Activated CD8-positive, alpha-beta T cell treated with anti-CD3 and anti-CD28 coated beads for 36 hours (primary cell): ENCODE measurements at regions not wholly inside any gene's neighbourhood (a gene's known extent, or its start where the extent isn't known, plus 50 kb on each side); places are given as distances from the start of the nearest gene placed in this dataset.

Experiments
- ATAC-seq: fragments of 200-7000 bp; cut with Tn5 transposase; one replicate; pipeline ENCODE4 v1.10.0; 2021; ENCODE audit warnings: mild to moderate bottlenecking, moderate library complexity
- CTCF ChIA-PET: fragments of 350-600 bp; sonication (Branson Sonifier 250); formaldehyde crosslinking; loops from one replicate; lab custom pipeline; 2021; ENCODE audit warnings: antibody characterized with exemption; lab: Charles Lee
- POLR2A ChIA-PET: fragments of 350-600 bp; sonication (Branson Sonifier 250); formaldehyde crosslinking; loops from one replicate; lab custom pipeline; 2021; ENCODE audit warnings: antibody characterized with exemption; lab: Charles Lee
- DNase-seq: peaks from one replicate; pipeline ENCODE4 v3.0.0-alpha.2; 2020
- H3K27ac Mint-ChIP-seq: one replicate; pipeline ENCODE4 v1.8.0; 2021; ENCODE audit warnings: mild to moderate bottlenecking, mixed read lengths
- H3K27me3 Mint-ChIP-seq: one replicate; pipeline ENCODE4 v1.8.0; 2021; ENCODE audit warnings: mixed read lengths
- H3K36me3 Mint-ChIP-seq: one replicate; pipeline ENCODE4 v1.8.0; 2021; ENCODE audit warnings: low read depth, mixed read lengths
- H3K4me1 Mint-ChIP-seq: one replicate; pipeline ENCODE4 v1.8.0; 2021; ENCODE audit warnings: low read depth, mixed read lengths
- H3K4me3 Mint-ChIP-seq: one replicate; pipeline ENCODE4 v1.8.0; 2021; ENCODE audit warnings: mild to moderate bottlenecking, moderate library complexity, mixed read lengths
- H3K9me3 Mint-ChIP-seq: one replicate; pipeline ENCODE4 v1.8.0; 2021; ENCODE audit warnings: mixed read lengths
- intact Hi-C: fragments of 100-400 bp; cut with micrococcal nuclease; formaldehyde crosslinking; loops from one replicate; pipeline ENCODE4 v1.10.0; 2022
- TF ChIP-seq, protein P1 (sequence below): fragments of 200-600 bp; IDR thresholded peaks from one replicate; pipeline ENCODE4 v1.8.0; 2022; ENCODE audit warnings: antibody characterized with exemption, mild to moderate bottlenecking

DNA sequence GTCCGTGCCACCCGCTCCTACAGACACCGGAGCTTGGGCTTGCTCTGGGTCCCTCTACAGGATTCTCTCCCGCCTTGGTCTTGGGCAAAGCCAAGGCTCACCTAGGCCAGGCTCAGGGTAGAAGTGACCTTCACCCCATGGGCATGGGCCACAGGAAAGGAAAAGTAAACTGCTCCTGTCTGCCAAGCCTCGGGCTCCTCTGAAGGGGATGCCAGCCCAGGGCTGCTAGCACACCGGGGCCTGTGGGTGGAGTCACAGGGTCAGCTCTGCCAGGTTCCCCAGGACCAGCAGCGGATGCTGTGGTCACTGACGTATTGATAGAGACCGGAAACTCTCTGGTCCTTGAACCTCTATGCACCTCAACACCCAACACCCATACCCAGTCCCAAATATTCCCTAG lies 222.7 kb upstream of the MGMT start:
- Mint-ChIP-seq H3K36me3 (no peaks in the 10 kb centered on the region), H3K27ac (no peak overlapping the region), H3K9me3 (no peaks in the 10 kb centered on the region), H3K4me3 (no peak overlapping the region), H3K27me3 (no peaks in the 10 kb centered on the region), H3K4me1 (no peaks in the 10 kb centered on the region)
- no peak for ATAC-seq
- POLR2A ChIA-PET, result no interaction called here
- TF ChIP-seq, protein P1, sequence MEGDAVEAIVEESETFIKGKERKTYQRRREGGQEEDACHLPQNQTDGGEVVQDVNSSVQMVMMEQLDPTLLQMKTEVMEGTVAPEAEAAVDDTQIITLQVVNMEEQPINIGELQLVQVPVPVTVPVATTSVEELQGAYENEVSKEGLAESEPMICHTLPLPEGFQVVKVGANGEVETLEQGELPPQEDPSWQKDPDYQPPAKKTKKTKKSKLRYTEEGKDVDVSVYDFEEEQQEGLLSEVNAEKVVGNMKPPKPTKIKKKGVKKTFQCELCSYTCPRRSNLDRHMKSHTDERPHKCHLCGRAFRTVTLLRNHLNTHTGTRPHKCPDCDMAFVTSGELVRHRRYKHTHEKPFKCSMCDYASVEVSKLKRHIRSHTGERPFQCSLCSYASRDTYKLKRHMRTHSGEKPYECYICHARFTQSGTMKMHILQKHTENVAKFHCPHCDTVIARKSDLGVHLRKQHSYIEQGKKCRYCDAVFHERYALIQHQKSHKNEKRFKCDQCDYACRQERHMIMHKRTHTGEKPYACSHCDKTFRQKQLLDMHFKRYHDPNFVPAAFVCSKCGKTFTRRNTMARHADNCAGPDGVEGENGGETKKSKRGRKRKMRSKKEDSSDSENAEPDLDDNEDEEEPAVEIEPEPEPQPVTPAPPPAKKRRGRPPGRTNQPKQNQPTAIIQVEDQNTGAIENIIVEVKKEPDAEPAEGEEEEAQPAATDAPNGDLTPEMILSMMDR, result no peak
- intact Hi-C loops, result no loop called here
- CTCF ChIA-PET, result no interaction called here
- DNase-seq, result no peak

DNA sequence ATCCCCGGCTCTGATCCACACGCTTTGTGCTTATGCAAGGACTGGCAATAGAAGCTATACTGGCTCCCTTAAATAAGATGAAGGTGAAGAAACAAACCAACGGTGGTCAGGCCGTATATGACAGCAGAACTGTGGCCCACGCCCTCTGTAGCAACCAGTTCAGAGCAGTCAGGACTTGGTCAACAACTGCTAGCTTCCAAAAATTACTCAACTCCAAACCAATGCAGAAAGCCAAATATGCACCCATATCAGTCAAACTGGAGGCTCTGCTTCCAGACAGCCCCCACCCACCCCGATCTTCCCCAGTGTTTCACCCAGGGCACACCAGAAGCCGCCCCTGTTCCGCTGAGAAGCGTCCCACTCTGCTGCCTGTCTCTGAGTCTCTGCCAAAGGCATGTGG lies 222.3 kb upstream of the MGMT start:
- intact Hi-C loops, result no loop called here
- no peaks in the 10 kb centered on the region for H3K9me3 Mint-ChIP-seq
- no peaks in the 10 kb centered on the region for H3K4me1 Mint-ChIP-seq
- DNase-seq, result no peak
- POLR2A ChIA-PET, result no interaction called here
- TF ChIP-seq, protein P1, result no peak
- no peak for ATAC-seq
- H3K27ac Mint-ChIP-seq, result no peak overlapping the region
- H3K4me3 Mint-ChIP-seq, result no peak overlapping the region
- CTCF ChIA-PET, result no interaction called here
- no peaks in the 10 kb centered on the region for H3K27me3 Mint-ChIP-seq
- H3K36me3 Mint-ChIP-seq, result no peaks in the 10 kb centered on the region

DNA sequence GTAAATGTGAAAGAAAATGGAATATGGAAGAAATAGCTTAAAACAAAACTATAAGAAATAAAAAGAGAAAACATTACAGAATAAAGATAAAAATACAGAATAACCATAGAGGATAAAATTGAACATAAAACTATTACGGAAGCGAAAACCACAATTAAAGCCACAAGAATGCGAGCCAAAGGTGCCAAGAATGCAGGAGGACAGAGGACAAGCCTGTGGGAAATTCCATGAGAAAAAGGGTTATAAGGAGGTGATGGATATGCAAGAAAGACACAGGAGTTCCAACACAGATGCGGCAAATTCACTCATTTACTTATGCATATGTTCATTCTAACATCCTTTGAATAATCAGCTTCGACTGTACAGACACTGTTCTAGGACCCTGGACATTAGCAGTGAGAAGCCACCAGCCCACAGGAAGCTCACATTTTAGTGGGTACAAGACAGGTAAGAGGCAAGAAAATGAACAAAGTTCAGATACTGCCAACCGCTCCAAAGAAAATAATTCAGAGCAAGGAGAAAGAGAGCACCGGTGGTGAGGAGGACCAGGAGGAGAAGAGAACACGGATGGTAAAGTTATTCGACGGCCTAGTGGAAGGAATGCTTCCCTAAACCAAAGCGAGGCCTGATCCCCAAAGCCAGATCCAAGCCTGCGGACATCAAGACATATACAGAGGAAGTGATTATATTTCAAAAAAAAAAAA lies 213.7 kb upstream of the MGMT start:
- Mint-ChIP-seq H3K9me3 (no peaks in the 10 kb centered on the region), H3K27ac (no peak overlapping the region), H3K4me3 (no peak overlapping the region), H3K4me1 (no peaks in the 10 kb centered on the region), H3K27me3 (peaks cover 10% of the 10 kb centered on the region), H3K36me3 (no peaks in the 10 kb centered on the region)
- ATAC-seq (no peak), DNase-seq (no peak)
- ChIA-PET POLR2A (no interaction called here), CTCF (interaction anchor here (0.7 kb wide), 1 partner anchor 405 kb away, joined by 3 read pairs; no protein-coding TSS in a partner anchor)
- TF ChIP-seq, protein P1, result no peak
- intact Hi-C loops, result no loop called here

DNA sequence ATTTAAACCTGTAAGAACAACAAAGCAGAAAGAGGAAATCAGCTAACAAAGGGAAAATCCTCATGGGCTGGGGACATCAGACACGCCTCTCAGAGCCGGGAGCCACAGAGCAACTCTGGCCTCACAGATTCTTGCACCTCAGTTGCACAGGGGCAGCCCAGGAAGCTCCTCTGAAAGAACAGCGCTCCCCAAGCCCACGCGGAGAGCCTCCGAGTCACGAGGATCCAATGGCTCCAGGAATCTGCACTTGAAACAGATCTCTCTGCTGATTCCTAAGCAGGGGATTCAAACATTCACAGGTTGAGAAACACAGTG lies 213.2 kb upstream of the MGMT start:
- Mint-ChIP-seq H3K36me3 (no peaks in the 10 kb centered on the region), H3K4me1 (no peaks in the 10 kb centered on the region), H3K27ac (no peak overlapping the region), H3K9me3 (no peaks in the 10 kb centered on the region), H3K4me3 (no peak overlapping the region), H3K27me3 (peaks cover 10% of the 10 kb centered on the region)
- ChIA-PET CTCF (interaction anchor here (0.7 kb wide), 1 partner anchor 404 kb away, joined by 3 read pairs; no protein-coding TSS in a partner anchor), POLR2A (no interaction called here)
- ATAC-seq (no peak), DNase-seq (no peak)
- TF ChIP-seq, protein P1, result no peak
- intact Hi-C loops, result no loop called here

DNA sequence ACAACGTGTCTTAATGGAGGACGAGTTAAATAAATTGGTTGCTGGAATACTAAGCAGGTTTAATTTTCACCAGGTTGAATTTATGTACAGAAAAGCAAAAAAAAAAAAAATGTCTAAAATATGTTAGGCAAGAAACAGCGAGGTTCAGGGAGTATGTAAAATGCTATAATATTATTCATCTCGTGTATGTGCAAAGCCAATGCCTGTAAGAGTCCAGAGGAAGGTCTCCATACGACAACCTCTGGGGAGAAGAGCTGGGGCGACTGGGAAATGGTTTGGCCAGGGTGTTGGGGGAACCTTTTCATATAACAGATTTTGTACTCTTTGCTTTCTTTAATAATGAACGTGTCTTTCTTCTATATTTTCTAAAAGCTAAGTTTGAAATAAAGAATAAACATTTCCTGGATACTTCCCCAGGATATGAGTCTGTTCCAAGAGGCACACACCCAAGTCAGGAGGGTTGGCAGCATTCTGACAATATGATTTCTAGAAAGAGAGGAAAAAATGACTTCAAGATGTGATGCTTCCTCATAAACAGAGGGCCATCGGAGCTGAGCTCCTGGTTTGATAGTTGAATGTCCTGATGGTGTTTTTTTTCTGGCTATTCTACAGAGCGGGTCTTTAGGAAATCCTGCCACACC lies 208.6 kb upstream of the MGMT start:
- ChIA-PET POLR2A (no interaction called here), CTCF (no interaction called here)
- Mint-ChIP-seq H3K4me3 (no peak overlapping the region), H3K36me3 (no peaks in the 10 kb centered on the region), H3K4me1 (no peaks in the 10 kb centered on the region), H3K9me3 (no peaks in the 10 kb centered on the region), H3K27me3 (peaks cover 4% of the 10 kb centered on the region), H3K27ac (no peak overlapping the region)
- TF ChIP-seq, protein P1, result no peak
- DNase-seq, result no peak
- intact Hi-C loops, result no loop called here
- ATAC-seq, result no peak
